Cardiac septum (tissue), 1 donor: ENCODE measurements at regions not wholly inside any gene's neighbourhood (a gene's known extent, or its start where the extent isn't known, plus 50 kb on each side); places are given as distances from the start of the nearest gene placed in this dataset.

Experiments used
- DNase-seq: peaks from one replicate; pipeline ENCODE4 v3.0.0-alpha.2; 2020; ENCODE audit warnings: low spot score
- intact Hi-C: fragments of 100-400 bp; cut with DNase I; formaldehyde crosslinking; loops from one replicate; pipeline ENCODE4 v1.14.0; 2022
- donor health status: DM: no; HTN: no; CAD: no.

- intact Hi-C loops, result no loop called here
- no peak for DNase-seq
Measured at GRCh38 chr11:127393460-127393997, 393.0 kb upstream of the KIRREL3 start.

- no peak for DNase-seq
- intact Hi-C loops, result no loop called here
Measured at GRCh38 chr11:127392575-127392974, 392.0 kb upstream of the KIRREL3 start.

GRCh38 chr11:127390465-127390864, 389.9 kb upstream of the KIRREL3 start:
- intact Hi-C loops, result no loop called here
- no peak for DNase-seq

- no peak for DNase-seq
- intact Hi-C loops, result no loop called here
Measured at GRCh38 chr11:127385071-127385470, 384.5 kb upstream of the KIRREL3 start.

- intact Hi-C loops, result no loop called here
- no peak for DNase-seq
Measured at GRCh38 chr11:127383026-127383425, 382.5 kb upstream of the KIRREL3 start.

GRCh38 chr11:127381247-127381646, 380.7 kb upstream of the KIRREL3 start:
- intact Hi-C loops, result no loop called here
- no peak for DNase-seq

- intact Hi-C loops, result no loop called here
- no peak for DNase-seq
Measured at GRCh38 chr11:127379686-127380085, 379.1 kb upstream of the KIRREL3 start.

- intact Hi-C loops, result no loop called here
- no peak for DNase-seq
Measured at GRCh38 chr11:127376301-127376700, 375.7 kb upstream of the KIRREL3 start.

GRCh38 chr11:127369356-127369755, 368.8 kb upstream of the KIRREL3 start:
- DNase-seq, result no peak
- intact Hi-C loops, result no loop called here

GRCh38 chr11:127362754-127363308, 362.3 kb upstream of the KIRREL3 start:
- intact Hi-C loops, result no loop called here
- DNase-seq, result no peak

GRCh38 chr11:127358160-127358559, 357.6 kb upstream of the KIRREL3 start:
- intact Hi-C loops, result no loop called here
- no peak for DNase-seq

GRCh38 chr11:127350476-127350875, 349.9 kb upstream of the KIRREL3 start:
- intact Hi-C loops, result no loop called here
- no peak for DNase-seq

GRCh38 chr11:127345819-127346459, 345.4 kb upstream of the KIRREL3 start:
- no peak for DNase-seq
- intact Hi-C loops, result loop anchor here (2.0 to 5.0 kb wide), 3 partner anchors 739 to 1034 kb away; no protein-coding TSS in a partner anchor

GRCh38 chr11:127340438-127340837, 339.9 kb upstream of the KIRREL3 start:
- intact Hi-C loops, result no loop called here
- DNase-seq, result no peak

GRCh38 chr11:127339376-127339775, 338.8 kb upstream of the KIRREL3 start:
- intact Hi-C loops, result no loop called here
- no peak for DNase-seq

- intact Hi-C loops, result no loop called here
- DNase-seq, result no peak
Measured at GRCh38 chr11:127338380-127339259, 338.1 kb upstream of the KIRREL3 start.

GRCh38 chr11:127334466-127334865, 333.9 kb upstream of the KIRREL3 start:
- intact Hi-C loops, result no loop called here
- no peak for DNase-seq

GRCh38 chr11:127332896-127333295, 332.3 kb upstream of the KIRREL3 start:
- no peak for DNase-seq
- intact Hi-C loops, result no loop called here

GRCh38 chr11:127330044-127330443, 329.5 kb upstream of the KIRREL3 start:
- intact Hi-C loops, result no loop called here
- no peak for DNase-seq

GRCh38 chr11:127308291-127308690, 307.7 kb upstream of the KIRREL3 start:
- intact Hi-C loops, result no loop called here
- no peak for DNase-seq
